WTC11 (cell line): ENCODE measurements at regions not wholly inside any gene's neighbourhood (a gene's known extent, or its start where the extent isn't known, plus 50 kb on each side); places are given as distances from the start of the nearest gene placed in this dataset.

Experiments used
- ATAC-seq: fragments of 200-7000 bp; cut with Tn5 transposase; 2 replicates; pipeline ENCODE4 v1.10.0; 2021; ENCODE audit warnings: mild to moderate bottlenecking, moderate library complexity
- CTCF ChIA-PET: fragments of 300-600 bp; sonication (Branson Sonifier 250); formaldehyde crosslinking; loops from one replicate; lab custom pipeline; 2021; ENCODE audit warnings: antibody characterized with exemption; lab: Charles Lee
- POLR2A ChIA-PET: fragments of 350-600 bp; sonication (Branson Sonifier 250); formaldehyde crosslinking; loops from one replicate; lab custom pipeline; 2021; ENCODE audit warnings: antibody characterized with exemption; lab: Charles Lee
- DNase-seq: peaks from one replicate; pipeline ENCODE4 v3.0.0; 2021; ENCODE audit warnings: low spot score
- H3K27ac Mint-ChIP-seq: 2 replicates; pipeline ENCODE4 v1.8.0; 2021; ENCODE audit warnings: mixed read lengths
- H3K27me3 Mint-ChIP-seq: 2 replicates; pipeline ENCODE4 v1.8.0; 2021; ENCODE audit warnings: low read depth, mild to moderate bottlenecking, moderate library complexity, mixed read lengths
- H3K36me3 Mint-ChIP-seq: 2 replicates; pipeline ENCODE4 v1.8.0; 2021; ENCODE audit warnings: mixed read lengths
- H3K4me1 Mint-ChIP-seq: 2 replicates; pipeline ENCODE4 v1.8.0; 2022; ENCODE audit warnings: mixed read lengths
- H3K4me3 Mint-ChIP-seq: 2 replicates; pipeline ENCODE4 v1.8.0; 2021; ENCODE audit warnings: mild to moderate bottlenecking, moderate library complexity, mixed read lengths
- H3K9me3 Mint-ChIP-seq: 2 replicates; pipeline ENCODE4 v1.8.0; 2021; ENCODE audit warnings: mixed read lengths
- ARID4B ChIP-seq: sonication (generic); formaldehyde crosslinking; IDR thresholded peaks from 2 replicates; pipeline ENCODE4 v1.8.0; 2023; ENCODE audit warnings: missing genetic modification reagents, mild to moderate bottlenecking, borderline replicate concordance
- ATF2 ChIP-seq: sonication (generic); formaldehyde crosslinking; IDR thresholded peaks from 2 replicates; pipeline ENCODE4 v1.8.1; 2022; ENCODE audit warnings: low read depth, missing genetic modification reagents, borderline replicate concordance
- FOXP1 ChIP-seq: sonication (generic); formaldehyde crosslinking; IDR thresholded peaks from 2 replicates; pipeline ENCODE4 v1.8.0; 2022; ENCODE audit warnings: missing genetic modification reagents, mild to moderate bottlenecking, moderate library complexity, borderline replicate concordance
- HMGA2 ChIP-seq: fragments of 250-450 bp; sonication (Bioruptor Pico); IDR thresholded peaks from 2 replicates; pipeline ENCODE4 v1.4.0; 2021; ENCODE audit warnings: mild to moderate bottlenecking, moderate library complexity
- HMGXB4 ChIP-seq: sonication (generic); formaldehyde crosslinking; IDR thresholded peaks from 2 replicates; pipeline ENCODE4 v1.8.1; 2023; ENCODE audit warnings: mild to moderate bottlenecking, moderate library complexity, missing genetic modification reagents
- IRF2 ChIP-seq: sonication (generic); formaldehyde crosslinking; IDR thresholded peaks from 2 replicates; pipeline ENCODE4 v1.8.0; 2022; ENCODE audit warnings: low read depth, missing genetic modification reagents, borderline replicate concordance
- JAZF1 ChIP-seq: fragments of 250-450 bp; sonication (Bioruptor Pico); IDR thresholded peaks from 2 replicates; pipeline ENCODE4 v1.9.0; 2021; ENCODE audit warnings: moderate library complexity, mild to moderate bottlenecking, inconsistent platforms
- NFATC4 ChIP-seq: fragments of 250-450 bp; sonication (Bioruptor Pico); IDR thresholded peaks from 2 replicates; pipeline ENCODE4 v1.9.0; 2021; ENCODE audit warnings: mild to moderate bottlenecking
- OVOL2 ChIP-seq: fragments of 250-450 bp; sonication (Bioruptor Pico); IDR thresholded peaks from 2 replicates; pipeline ENCODE4 v1.9.0; 2021; ENCODE audit warnings: mild to moderate bottlenecking, borderline replicate concordance
- ZBTB43 ChIP-seq: sonication (generic); formaldehyde crosslinking; IDR thresholded peaks from 2 replicates; pipeline ENCODE4 v1.8.1; 2023; ENCODE audit warnings: mild to moderate bottlenecking, missing genetic modification reagents
- ZNF232 ChIP-seq: sonication (generic); formaldehyde crosslinking; IDR thresholded peaks from 2 replicates; pipeline ENCODE4 v1.8.0; 2022; ENCODE audit warnings: mild to moderate bottlenecking, missing genetic modification reagents
- ZNF671 ChIP-seq: fragments of 250-450 bp; sonication (Bioruptor Pico); IDR thresholded peaks from 2 replicates; pipeline ENCODE4 v1.8.0; 2021; ENCODE audit warnings: mild to moderate bottlenecking
- TF ChIP-seq, protein P1 (sequence below): sonication (generic); formaldehyde crosslinking; conservative IDR thresholded peaks from 2 replicates; pipeline ENCODE4 v1.8.1; 2023; ENCODE audit warnings: mild to moderate bottlenecking, low read depth, missing genetic modification reagents, moderate library complexity
- TF ChIP-seq, protein P2 (sequence below): sonication (generic); formaldehyde crosslinking; IDR thresholded peaks from 2 replicates; pipeline ENCODE4 v1.8.1; 2023; ENCODE audit warnings: mild to moderate bottlenecking, missing genetic modification reagents, moderate library complexity
- TF ChIP-seq, protein P3 (sequence below): sonication (generic); formaldehyde crosslinking; IDR thresholded peaks from 2 replicates; pipeline ENCODE4 v1.8.0; 2023; ENCODE audit warnings: missing genetic modification reagents

- DNase-seq (no peak), ATAC-seq (peak; percentile 33; the same call in 1 of the 2 replicates)
- CTCF ChIA-PET, result interaction anchor here (1.2 to 1.3 kb wide), 2 partner anchors 210 to 402 kb away, joined by 4 to 7 read pairs; no protein-coding TSS in a partner anchor
- Mint-ChIP-seq H3K4me1 (peaks cover 10% of the 10 kb centered on the region; the same call in 1 of the 2 replicates), H3K27me3 (peaks cover 3% of the 10 kb centered on the region)
- POLR2A ChIA-PET, result interaction anchor here (1.0 kb wide), 1 partner anchor 397 kb away, joined by 4 read pairs; no protein-coding TSS in a partner anchor
- TF ChIP-seq ZNF671, result no peak
- no peak for TF ChIP-seq IRF2
- TF ChIP-seq, protein P1, sequence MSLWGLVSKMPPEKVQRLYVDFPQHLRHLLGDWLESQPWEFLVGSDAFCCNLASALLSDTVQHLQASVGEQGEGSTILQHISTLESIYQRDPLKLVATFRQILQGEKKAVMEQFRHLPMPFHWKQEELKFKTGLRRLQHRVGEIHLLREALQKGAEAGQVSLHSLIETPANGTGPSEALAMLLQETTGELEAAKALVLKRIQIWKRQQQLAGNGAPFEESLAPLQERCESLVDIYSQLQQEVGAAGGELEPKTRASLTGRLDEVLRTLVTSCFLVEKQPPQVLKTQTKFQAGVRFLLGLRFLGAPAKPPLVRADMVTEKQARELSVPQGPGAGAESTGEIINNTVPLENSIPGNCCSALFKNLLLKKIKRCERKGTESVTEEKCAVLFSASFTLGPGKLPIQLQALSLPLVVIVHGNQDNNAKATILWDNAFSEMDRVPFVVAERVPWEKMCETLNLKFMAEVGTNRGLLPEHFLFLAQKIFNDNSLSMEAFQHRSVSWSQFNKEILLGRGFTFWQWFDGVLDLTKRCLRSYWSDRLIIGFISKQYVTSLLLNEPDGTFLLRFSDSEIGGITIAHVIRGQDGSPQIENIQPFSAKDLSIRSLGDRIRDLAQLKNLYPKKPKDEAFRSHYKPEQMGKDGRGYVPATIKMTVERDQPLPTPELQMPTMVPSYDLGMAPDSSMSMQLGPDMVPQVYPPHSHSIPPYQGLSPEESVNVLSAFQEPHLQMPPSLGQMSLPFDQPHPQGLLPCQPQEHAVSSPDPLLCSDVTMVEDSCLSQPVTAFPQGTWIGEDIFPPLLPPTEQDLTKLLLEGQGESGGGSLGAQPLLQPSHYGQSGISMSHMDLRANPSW (CRISPR knock-in tag), result no peak
- no peak for TF ChIP-seq ARID4B (CRISPR knock-in tag)
- no peak for TF ChIP-seq ATF2 (CRISPR knock-in tag)
- TF ChIP-seq ZBTB43 (CRISPR knock-in tag), result no peak
- TF ChIP-seq HMGA2, result no peak
- TF ChIP-seq NFATC4, result no peak
- TF ChIP-seq, protein P2, sequence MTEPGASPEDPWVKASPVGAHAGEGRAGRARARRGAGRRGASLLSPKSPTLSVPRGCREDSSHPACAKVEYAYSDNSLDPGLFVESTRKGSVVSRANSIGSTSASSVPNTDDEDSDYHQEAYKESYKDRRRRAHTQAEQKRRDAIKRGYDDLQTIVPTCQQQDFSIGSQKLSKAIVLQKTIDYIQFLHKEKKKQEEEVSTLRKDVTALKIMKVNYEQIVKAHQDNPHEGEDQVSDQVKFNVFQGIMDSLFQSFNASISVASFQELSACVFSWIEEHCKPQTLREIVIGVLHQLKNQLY (CRISPR knock-in tag), result no peak
- no peak for TF ChIP-seq JAZF1 (CRISPR knock-in tag)
- no peak for TF ChIP-seq FOXP1
- TF ChIP-seq OVOL2 (CRISPR knock-in tag), result no peak
- TF ChIP-seq, protein P3, sequence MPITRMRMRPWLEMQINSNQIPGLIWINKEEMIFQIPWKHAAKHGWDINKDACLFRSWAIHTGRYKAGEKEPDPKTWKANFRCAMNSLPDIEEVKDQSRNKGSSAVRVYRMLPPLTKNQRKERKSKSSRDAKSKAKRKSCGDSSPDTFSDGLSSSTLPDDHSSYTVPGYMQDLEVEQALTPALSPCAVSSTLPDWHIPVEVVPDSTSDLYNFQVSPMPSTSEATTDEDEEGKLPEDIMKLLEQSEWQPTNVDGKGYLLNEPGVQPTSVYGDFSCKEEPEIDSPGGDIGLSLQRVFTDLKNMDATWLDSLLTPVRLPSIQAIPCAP, result no peak
- no peak for TF ChIP-seq ZNF232
- no peak for TF ChIP-seq HMGXB4 (CRISPR knock-in tag)
- TF ChIP-seq, all 79 proteins: peak for 0
- Mint-ChIP-seq H3K9me3 (peaks cover 21% of the 10 kb centered on the region), H3K36me3 (peaks cover 9% of the 10 kb centered on the region; the same call in 1 of the 2 replicates), H3K27ac (peak overlapping the region; percentile 48; the same call in 1 of the 2 replicates), H3K4me3 (no peak overlapping the region)
These were observed 398.0 kb downstream of the EPHA7 start for GRCh38 chr6:93021235-93021915.
